ENCODE measurements at regions not wholly inside any gene's neighbourhood (a gene's known extent, or its start where the extent isn't known, plus 50 kb on each side); places are given as distances from the start of the nearest gene placed in this dataset.
"Not testable (repeated sequence)": the region's sequence is repeated elsewhere in the genome, so short reads cannot be mapped to it uniquely, and the experiment has no call there.

- not testable (repeated sequence) for TF ChIP-seq CTCF, POLR2A (IDR thresholded peaks at IDR 0.05)
Observed at GRCh38 chr7:39869888-39870522, 80.1 kb upstream of the CDK13 start.

All from vagina (tissue), 2 donors.